NOMO-1 treated with dmso at 0.1 percent for 144 hours (cell line): ENCODE measurements at regions not wholly inside any gene's neighbourhood (a gene's known extent, or its start where the extent isn't known, plus 50 kb on each side); places are given as distances from the start of the nearest gene placed in this dataset.
A peak's percentile ranks its signal among the peaks of the same experiment; 100 is the strongest.
"Not testable (repeated sequence)": the region's sequence is repeated elsewhere in the genome, so short reads cannot be mapped to it uniquely, and the experiment has no call there.

Source experiments
- DNase-seq: peaks from one replicate; lab custom pipeline; 2025; ENCODE audit not compliant: unreplicated experiment; lab: John Stamatoyannopoulos, UW

GRCh38 chr4:151865744-151866591 lies 105.2 kb upstream of the GATB start:
- DNase-seq, result no peak

- DNase-seq, result peak; percentile 97
Measured at GRCh38 chr4:151865312-151865711, 104.5 kb upstream of the GATB start.

DNA sequence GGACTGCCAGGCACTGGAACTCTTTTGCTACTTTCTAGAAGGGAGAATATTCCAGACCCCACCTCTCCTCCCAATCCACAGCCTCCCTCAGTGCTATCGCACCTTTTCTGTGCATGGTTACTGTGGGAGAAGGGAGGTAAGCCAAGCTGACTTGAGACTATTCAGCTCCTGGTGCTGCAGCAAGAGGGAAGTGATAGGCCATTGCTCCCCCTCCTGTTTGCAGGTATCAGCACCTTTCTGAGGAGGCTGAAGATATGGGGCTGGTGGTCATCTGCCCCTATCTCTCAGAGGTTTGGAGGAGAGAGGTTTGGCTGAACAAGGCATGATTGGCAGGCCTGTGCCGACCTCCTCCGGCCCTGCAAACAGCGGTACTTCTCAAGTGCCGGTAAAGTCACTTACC lies 103.3 kb upstream of the GATB start:
- DNase-seq, result no peak

DNA sequence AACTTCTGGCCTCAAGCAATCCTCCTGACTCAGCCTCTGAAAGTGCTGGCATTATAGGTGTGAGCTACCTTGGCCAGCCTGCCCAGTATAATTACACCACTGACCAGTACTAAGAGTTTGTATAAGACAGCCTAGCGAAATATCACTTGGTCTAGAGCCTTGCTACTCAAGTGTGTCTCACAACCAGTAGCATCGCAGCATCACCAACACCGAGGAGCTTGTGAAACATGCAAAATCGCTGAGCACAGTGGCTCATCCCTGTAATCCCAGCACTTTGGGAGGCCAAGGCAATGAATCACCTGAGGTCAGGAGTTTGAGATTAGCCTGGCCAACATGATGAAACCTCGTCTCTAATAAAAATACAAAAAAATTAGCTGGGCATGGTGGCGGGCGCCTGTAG lies 102.0 kb upstream of the GATB start:
- no peak for DNase-seq

GRCh38 chr4:151860561-151861093 lies 99.8 kb upstream of the GATB start:
- DNase-seq, result no peak

DNA sequence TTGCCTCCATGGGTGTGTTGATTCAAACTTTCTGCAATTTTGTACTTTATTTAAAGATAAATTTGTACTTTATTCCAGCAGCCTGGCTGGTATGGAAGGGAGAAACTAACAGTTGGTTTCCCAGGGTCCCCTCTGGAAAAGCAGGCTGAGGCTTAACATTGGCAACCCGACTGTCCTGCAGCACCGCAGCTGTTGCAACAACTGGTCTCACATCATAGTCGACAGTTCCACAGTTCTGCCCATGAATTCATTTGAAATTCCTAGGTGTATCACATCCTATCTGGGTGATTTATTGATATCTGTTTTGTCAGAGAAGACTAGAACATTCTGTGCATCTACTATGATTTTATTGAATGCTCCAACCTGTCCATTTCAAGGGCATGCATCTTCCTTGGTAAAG lies 98.8 kb upstream of the GATB start:
- no peak for DNase-seq

DNA sequence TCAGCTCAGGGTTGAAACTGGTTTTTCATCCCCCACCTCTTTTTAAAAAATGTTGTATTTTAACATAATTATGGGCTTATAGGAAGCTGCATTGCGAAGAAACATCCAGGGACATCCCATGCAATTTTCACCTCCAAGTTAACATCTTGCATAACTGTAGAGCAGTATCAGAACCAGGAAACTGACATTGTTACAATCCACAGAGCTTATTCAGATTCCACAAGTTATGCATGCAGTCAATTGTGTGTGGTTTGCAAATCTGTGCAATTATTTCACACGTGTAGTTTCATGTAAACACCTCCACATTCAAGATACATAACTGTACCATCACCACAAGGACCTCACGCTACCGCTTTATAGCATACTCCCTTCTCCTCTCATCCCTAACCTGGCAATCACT lies 97.5 kb upstream of the GATB start:
- no peak for DNase-seq

GRCh38 chr4:151857368-151857767 lies 96.6 kb upstream of the GATB start:
- DNase-seq, result no peak

DNA sequence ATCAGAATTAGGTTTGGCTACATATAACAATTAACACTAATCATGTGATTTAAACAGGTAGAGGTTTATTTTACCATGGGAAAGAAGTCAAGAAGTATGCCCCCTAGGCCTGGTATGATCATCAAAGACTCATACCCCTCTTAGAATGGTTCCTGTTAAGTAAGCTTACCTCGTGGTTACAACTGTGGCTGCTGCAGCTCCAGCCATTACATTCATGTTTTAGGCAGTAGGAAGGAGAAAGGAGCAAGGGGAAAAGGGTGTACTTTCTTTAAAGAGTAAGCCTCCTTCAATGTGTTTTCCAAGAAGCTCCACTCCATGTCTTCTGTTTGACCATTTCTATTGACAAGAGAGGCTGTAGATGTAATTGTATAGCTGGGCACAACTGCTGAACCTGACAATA lies 94.9 kb upstream of the GATB start:
- DNase-seq, result no peak

DNA sequence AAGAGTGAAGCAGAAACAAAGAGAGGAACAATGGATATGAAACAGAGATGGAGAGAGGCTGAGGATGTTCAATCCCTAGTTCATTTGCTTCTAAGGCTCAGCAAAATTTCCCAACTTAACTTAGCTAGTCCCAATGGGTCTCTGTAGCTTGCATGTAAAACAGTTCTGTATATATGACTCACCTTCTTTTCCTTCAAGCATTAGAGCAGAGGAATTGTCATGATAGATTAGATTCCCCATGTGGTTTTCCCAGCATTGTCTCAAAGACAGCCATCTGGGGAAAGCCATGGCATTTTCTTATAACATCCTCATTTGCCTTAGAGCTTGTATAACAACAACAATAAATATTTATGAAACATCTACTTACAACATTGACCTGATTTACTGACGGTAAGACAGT lies 93.9 kb upstream of the GATB start:
- no peak for DNase-seq

DNA sequence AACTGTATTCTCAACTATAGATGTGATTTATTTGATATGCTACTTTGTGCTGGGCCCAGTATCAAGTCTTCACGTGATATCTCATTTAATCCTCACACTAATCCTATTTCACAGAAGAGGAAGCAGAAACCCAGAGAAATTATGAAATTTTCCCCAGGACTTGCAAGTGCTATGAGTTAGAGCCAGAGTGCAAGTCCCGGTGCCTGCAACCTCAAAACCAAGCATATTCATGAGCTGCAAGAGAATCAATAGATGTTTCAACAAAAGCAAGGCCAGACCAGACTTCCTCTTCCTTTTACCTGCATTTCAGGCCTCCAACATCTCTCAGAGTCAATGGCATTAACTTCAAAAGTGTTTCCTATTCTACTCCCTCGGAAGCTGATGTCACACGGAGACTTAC lies 92.2 kb upstream of the GATB start:
- DNase-seq, result peak; percentile 86

DNA sequence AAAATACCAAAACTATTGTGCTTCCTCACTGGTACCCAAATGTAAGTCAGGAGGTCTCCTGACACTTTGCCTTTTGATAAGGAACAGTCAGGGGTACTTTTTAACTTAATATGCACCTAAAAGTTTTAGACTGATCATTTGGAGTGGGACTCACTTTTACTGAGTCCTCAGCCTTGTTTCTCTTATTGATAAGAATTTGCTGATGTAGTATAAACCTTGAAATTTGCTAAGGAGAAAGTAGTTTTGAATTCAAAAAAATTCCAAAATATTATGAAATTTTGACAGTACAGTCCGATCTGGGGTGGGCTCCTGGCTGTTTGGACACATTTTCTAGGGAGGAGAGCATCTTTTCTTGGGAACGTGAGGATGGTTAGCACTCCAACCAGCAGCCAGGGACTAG lies 91.4 kb upstream of the GATB start:
- DNase-seq, result no peak

- DNase-seq, result no peak
Measured at GRCh38 chr4:151851354-151851753, 90.5 kb upstream of the GATB start.

- no peak for DNase-seq
Measured at GRCh38 chr4:151850791-151851213, 90.0 kb upstream of the GATB start.

DNA sequence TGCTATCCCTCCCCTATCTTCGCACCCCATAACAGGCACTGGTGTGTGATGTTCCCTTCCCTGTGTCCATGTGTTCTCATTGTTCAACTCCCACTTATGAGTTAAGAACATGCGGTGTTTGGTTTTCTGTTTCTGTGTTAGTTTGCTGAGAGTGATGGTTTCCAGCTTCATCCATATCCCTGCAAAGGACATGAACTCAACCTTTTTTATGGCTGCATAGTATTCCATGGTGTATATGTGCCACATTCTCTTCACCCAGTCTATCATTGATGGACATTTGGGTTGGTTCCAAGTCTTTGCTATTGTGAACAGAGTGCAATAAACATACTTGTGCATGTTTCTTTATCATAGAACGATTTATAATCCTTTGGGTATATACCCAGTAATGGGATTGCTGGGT lies 84.7 kb upstream of the GATB start:
- not testable (repeated sequence) for DNase-seq

DNA sequence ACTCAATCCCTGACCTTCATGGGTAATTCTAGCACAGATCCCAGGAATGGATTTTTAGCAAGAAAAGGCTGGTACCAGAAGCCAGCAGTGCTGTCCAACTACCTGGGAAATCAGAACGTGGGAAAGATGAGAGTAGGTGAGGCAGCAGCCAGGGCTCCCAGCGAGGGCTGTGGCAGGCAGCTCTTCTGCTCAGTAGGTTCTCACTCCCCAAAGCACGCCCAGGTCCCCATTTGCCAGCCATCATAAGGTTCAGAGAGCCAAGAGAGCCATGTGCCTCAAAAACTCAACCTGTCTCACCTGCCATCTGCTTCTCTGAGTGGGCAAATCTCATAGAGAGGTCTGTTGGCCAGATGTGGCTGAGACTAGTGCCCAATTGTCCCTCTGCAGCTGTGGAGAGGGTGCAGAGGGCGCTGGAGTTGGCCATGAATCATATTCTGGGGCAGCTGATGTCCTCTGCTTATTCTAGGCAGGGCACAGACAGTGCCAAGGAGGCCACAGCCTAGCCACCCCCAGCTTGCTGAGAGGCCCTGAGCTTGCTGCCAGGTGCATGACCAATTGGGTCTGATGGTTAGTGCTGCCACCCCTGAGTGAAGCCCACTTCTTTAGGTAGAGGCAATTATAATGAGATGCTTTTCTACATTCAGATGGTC lies 81.7 kb upstream of the GATB start:
- no peak for DNase-seq

GRCh38 chr4:151841107-151841506 lies 80.3 kb upstream of the GATB start:
- no peak for DNase-seq

- no peak for DNase-seq
Measured at GRCh38 chr4:151835467-151835866, 74.7 kb upstream of the GATB start.

- DNase-seq, result no peak
Measured at GRCh38 chr4:151833174-151833573, 72.4 kb upstream of the GATB start.

GRCh38 chr4:151831526-151831925 lies 70.7 kb upstream of the GATB start:
- DNase-seq, result no peak

DNA sequence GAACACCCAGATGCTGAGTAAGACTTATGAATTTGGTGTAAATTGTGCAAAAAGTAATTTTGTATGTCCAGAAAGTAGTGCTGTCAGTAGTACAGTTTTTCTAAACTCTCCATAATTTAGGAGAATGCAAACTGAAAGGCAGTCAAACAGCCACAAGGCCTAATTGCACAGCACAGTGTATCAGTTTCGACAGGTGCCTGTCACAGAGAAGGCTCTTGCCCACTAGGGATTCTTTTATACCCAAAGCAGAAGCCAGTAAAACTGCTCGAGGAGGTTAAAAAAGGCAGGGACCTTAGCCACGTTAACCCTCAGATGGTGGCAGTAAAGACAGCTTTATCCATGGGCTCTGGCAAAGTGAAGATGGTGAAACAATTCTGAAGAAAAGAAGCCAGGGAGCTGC lies 69.4 kb upstream of the GATB start:
- no peak for DNase-seq

- DNase-seq, result no peak
Measured at GRCh38 chr4:151829309-151829708, 68.5 kb upstream of the GATB start.
